GM12892 (cell line): ENCODE measurements at regions not wholly inside any gene's neighbourhood (a gene's known extent, or its start where the extent isn't known, plus 50 kb on each side); places are given as distances from the start of the nearest gene placed in this dataset.

ENCODE experiments used
- POLR2A ChIP-seq: IDR thresholded peaks from 2 replicates; pipeline ENCODE4 v1.6.1; 2011; ENCODE audit warnings: low read depth, low read length, control low read depth
- POLR2AphosphoS5 ChIP-seq: IDR thresholded peaks from 2 replicates; pipeline ENCODE4 v1.6.1; 2011; ENCODE audit warnings: low read depth, low read length, control low read depth
- TAF1 ChIP-seq: IDR thresholded peaks from 2 replicates; pipeline ENCODE4 v1.6.1; 2011; ENCODE audit warnings: low read depth, mild to moderate bottlenecking, control low read depth, low read length, borderline replicate concordance

GRCh38 chr4:111693758-111694157 lies 451.5 kb upstream of the FAM241A start:
- TF ChIP-seq POLR2AphosphoS5 (no peak), POLR2A (no peak), TAF1 (no peak)
